HK-2 (cell line): ENCODE measurements at regions not wholly inside any gene's neighbourhood (a gene's known extent, or its start where the extent isn't known, plus 50 kb on each side); places are given as distances from the start of the nearest gene placed in this dataset.
A peak's percentile ranks its signal among the peaks of the same experiment; 100 is the strongest.
"Not testable (repeated sequence)": the region's sequence is repeated elsewhere in the genome, so short reads cannot be mapped to it uniquely, and the experiment has no call there.

ENCODE experiments used
- DNase-seq: peaks from one replicate; pipeline ENCODE4 v3.0.0-alpha.2; 2018; ENCODE audit not compliant: unreplicated experiment

- DNase-seq: no peak
Measured at GRCh38 chr17:82998637-82999036, 80.8 kb upstream of the METRNL start.

- DNase-seq: no peak
Measured at GRCh38 chr17:83000738-83001137, 78.7 kb upstream of the METRNL start.

DNA sequence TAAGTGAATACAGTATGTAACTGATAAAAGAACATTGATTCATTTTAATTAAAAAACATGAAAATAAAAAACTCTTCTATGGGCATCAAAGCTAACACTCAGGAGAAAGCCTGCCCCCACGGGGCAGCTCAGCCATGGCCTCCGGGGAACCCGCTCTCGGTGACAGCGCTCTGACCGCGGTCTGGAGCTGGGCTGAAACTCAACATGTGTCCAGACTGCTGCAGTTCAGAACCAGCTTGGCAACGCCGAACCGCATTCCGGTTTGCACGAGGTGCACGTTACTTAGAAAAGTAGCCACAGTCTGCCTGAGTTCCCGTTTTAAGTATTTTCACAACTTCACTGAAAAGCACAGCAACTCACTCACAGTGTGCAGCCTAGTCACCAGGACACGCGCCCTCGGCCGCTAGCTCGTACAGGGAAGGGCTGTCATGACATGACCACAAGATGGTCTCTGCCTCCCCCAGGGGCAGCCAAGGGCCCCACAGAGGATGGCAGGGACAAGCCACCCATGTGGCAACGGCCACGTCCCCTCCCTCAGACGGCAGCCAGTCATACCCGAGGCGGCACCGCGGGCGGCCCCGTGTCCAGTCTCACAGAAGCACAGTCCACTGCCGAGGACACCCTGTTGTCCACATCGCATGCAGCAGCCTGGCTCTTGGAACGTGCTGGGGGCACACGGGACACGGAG is 77.1 kb upstream of the METRNL start:
- DNase-seq: no peak

- no peak for DNase-seq
Measured at GRCh38 chr17:83004791-83005380, 74.5 kb upstream of the METRNL start.

DNA sequence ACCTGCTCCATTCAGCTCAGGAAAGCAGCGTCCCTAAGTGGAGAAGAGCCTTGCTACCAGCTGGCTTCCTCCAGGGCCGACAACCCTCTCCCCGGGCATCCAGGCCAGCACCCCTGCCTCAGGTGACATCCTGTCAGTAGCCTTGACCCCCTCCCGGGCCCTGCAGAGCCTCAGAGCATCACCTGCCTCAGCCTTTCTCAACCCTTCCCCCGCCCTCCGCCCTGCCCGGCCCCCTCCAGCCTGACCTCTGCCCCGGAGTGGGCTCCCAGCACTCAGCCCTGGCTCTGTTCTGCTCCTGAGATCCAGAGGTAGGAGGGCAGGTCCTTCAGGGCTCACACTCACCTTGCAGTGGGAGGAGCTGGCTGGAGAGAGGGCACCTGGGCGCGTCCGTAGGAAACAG is 73.8 kb upstream of the METRNL start:
- DNase-seq: no peak

DNA sequence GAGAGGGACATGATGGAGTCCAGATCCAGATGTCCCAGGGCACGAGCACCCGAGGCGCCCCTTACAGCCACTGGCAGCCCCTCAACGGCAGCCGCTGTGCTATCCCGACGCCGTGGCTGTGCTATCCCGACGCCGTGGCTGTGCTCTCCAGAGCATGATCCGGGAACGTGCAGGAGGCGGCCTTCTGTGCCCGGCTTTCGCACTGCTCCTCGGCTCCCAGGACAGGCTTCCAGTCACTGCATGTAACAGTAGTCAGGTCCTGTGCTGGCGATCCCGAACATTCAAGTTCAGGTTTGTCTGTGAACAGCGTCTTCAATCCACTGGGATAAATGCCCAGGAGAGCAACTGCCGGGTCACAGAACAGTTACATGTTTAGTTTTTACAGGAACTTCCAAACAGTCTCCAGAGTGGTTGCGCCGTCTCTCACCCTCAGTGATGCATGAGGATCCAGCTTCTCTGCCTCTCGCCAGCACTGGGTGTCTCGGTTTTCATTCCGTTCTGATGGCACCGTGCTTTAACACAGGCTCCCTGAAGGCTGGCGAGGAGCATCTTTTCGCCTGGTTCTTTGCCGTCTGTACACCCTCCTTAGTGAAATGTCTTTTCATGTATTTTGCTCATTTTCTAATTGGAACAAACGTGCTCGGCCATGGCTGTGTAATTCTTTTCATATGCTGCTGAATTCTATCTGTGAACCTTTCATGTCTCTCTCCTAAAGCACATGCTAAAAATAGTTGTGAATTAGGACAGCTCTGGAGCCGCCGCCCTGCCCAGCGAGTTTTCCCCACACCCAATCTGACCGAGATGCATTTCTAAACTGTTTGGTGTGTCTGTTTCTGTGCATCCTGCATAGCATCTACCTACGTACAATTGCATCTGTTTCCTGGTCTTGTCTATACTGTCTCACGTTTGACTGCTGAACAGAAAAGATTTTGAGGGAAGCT is 72.6 kb upstream of the METRNL start:
- DNase-seq: no peak

- no peak for DNase-seq
Measured at GRCh38 chr17:83007504-83008185, 71.8 kb upstream of the METRNL start.

- DNase-seq: no peak
Measured at GRCh38 chr17:83008186-83008510, 71.3 kb upstream of the METRNL start.

GRCh38 chr17:83008526-83008925 is 70.9 kb upstream of the METRNL start:
- DNase-seq: no peak

DNA sequence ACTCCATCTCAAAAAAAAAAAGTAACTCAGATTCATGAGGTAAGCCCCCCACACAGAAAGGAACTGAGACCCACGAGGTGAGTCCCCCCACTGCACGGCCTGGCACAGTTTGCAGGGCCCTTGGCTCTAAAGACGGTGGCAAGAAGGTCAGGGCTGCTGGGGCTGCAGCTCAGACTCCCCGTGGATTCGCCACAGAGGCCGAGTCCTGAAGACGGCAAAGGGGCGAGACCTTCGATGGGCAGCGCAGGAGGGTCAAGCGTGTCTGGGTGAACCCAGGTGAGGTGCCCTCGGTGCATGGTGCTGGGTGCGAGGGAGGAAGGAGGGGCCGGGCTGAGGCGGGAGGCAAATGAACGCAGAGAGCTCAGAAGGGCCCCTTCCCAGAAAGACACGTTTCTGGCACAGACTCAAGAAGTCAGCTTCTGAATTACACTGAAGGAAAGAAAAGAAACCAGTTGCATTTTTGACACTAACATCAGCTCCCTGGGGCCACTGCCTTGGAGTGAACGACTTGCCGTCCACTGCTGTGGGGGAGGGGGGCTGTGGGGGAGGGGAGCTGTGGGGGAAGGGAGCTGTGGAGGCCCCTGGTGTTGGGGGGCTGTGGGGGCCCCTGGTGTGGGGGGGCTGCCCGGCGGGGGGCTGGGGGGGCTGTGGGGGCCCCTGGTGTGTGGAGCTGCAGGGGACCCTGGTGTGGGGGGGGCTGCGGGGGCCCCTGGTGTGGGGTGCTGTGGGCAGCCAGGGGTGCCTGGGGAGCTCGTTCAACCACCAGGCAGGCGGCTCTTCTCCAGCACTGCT is 69.8 kb upstream of the METRNL start:
- no peak for DNase-seq

GRCh38 chr17:83010206-83011200 is 68.9 kb upstream of the METRNL start:
- DNase-seq: peak; percentile 45

DNA sequence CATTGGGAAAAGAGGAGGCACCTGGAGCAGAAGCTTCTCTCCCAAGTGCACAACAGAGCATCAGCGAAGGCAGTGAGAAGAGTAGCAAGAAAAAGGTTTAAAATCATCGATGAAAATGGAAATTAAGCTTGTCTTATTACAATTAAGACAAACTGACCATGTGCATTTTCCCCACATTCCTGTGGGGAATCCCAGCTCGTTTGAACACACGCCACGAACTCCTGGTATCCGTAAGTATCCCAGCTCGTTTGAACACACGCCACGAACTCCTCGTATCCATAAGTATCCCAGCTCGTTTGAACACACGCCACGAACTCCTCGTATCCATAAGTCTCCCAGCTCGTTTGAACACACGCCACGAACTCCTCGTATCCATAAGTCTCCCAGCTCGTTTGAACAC is 67.7 kb upstream of the METRNL start:
- not testable (repeated sequence) for DNase-seq

- DNase-seq: no peak
Measured at GRCh38 chr17:83012200-83012785, 67.1 kb upstream of the METRNL start.

DNA sequence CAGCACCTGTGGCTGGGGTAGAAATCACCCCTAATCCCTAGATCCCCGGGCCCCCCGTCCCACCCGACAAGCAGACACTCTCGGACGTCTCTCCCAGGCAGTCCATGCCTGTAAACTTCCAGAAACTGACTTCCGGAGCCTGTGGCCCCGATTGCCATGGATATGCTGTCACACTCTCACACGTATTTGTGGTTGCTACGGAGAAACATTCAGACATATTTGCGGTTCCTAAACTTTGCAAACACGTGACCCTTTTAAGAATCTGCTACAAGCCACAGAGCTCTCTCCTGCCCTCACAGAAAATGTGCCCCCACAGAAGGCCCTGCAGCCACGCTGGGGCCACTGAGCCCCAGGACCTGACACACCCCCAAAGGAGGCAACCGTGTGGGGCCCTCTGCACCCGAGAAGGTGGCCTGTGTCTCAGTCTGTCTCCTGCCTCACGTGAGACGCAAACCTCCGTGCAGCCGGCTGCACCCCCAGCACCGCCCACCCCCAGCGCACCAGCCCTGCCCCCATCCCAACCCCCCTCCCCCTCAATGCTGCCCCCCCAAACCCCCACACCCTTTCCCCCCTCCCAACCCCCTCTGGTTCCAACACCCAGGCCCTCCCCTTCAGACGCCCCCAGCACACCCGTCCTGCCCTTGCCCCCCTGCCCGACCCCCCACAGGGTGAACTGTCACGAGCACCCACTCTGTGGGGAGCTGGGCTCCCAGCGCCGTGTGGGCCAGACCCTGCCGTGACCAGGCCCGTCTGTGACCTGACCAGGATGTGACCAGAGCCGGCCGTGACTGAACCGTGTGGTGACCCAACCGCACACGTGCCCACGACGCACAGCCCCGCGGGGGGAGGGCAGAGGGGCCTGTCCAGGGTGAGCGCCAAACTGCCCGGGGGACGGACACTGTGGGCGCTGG is 66.3 kb upstream of the METRNL start:
- DNase-seq: no peak

- no peak for DNase-seq
Measured at GRCh38 chr17:83013779-83014117, 65.7 kb upstream of the METRNL start.

DNA sequence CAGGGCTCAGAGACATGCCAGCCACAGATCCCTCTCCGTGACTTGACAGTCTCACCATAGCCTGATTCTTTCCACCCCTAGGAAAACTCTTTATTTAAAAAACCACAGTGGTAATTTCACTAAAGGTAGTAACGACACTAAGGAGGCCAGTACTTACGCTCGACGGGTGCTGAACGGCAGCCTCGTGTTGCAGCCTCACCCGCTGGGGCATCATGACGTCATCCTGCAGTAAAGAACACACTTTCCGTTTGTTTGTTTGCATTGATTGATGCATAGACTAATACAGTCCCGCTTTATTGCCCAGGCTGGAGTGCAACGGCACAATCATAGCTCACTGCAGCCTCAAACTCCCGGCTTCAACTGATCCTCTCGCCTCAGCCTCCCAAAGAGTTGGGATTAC is 65.1 kb upstream of the METRNL start:
- no peak for DNase-seq

GRCh38 chr17:83014940-83015910 is 64.2 kb upstream of the METRNL start:
- no peak for DNase-seq
